HepG2 (cell line): ENCODE measurements at regions not wholly inside any gene's neighbourhood (a gene's known extent, or its start where the extent isn't known, plus 50 kb on each side); places are given as distances from the start of the nearest gene placed in this dataset.

Source experiments
- ATAC-seq: fragments of 200-7000 bp; cut with Tn5 transposase; 3 replicates; pipeline ENCODE4 v1.9.1; 2020; ENCODE audit warnings: mild to moderate bottlenecking, moderate library complexity
- BruUV-seq: library from RNA; stranded (reverse); fragments of 400-500 nt; replicated peaks from 2 replicates; lab custom pipeline; 2021; lab: Mats Ljungman, UMichigan
- CTCF ChIA-PET: fragments of 300-600 bp; formaldehyde crosslinking; extraction: SDS; loops from one replicate; lab custom pipeline; 2021; ENCODE audit warnings: low total read pairs, inconsistent platforms, low intra/inter-chr PET ratio; lab: Yijun Ruan, JAX
- POLR2A ChIA-PET: fragments of 350-600 bp; sonication (Branson Sonifier 250); formaldehyde crosslinking; loops from one replicate; lab custom pipeline; 2020; ENCODE audit warnings: antibody characterized with exemption, inconsistent platforms; lab: Yijun Ruan, JAX
- DNase-seq: peaks from one replicate; pipeline ENCODE4 v3.0.0-alpha.2; 2015; ENCODE audit warnings: low spot score
- FAIRE-seq: peaks from 3 replicates; lab custom pipeline; 2011; peaks lifted over from hg19 to GRCh38; lab: Jason Lieb, UNC
- H2AFZ ChIP-seq: one replicate; pipeline ENCODE4 v1.6.1; 2011; ENCODE audit warnings: low read length, inconsistent platforms
- H3K27ac ChIP-seq: fragments of 300-600 bp; 3 replicates; pipeline ENCODE4 v1.8.0; 2011; ENCODE audit warnings: mixed run types, mild to moderate bottlenecking, mixed read lengths, low read length, inconsistent platforms; ENCODE audit not compliant: insufficient read depth; ENCODE audit errors: extremely low read length
- H3K27me3 ChIP-seq, 2 experiments: fragments of 200-600 bp in 1 of 2; 2 replicates in 1 of 2; 3 replicates in 1 of 2; pipeline versions ENCODE4 v1.6.0 to v1.8.0; 2011; ENCODE audit warnings: low read length in 2 of 2, mild to moderate bottlenecking in 2 of 2, moderate library complexity in 2 of 2, inconsistent platforms in 1 of 2; ENCODE audit not compliant: insufficient read depth in 2 of 2, control insufficient read depth in 1 of 2
- H3K36me3 ChIP-seq, 2 experiments: fragments of 200-600 bp in 1 of 2; replicated peaks in 1 of 2; 2 replicates in 1 of 2; 3 replicates in 1 of 2; pipeline versions ENCODE4 v1.5.1 to v1.8.0; 2011; ENCODE audit warnings: low read length in 2 of 2, inconsistent platforms in 1 of 2; ENCODE audit not compliant: insufficient read depth in 2 of 2, control insufficient read depth in 1 of 2
- H3K4me1 ChIP-seq: 2 replicates; pipeline ENCODE4 v1.5.1; 2012; ENCODE audit warnings: low read length, inconsistent platforms; ENCODE audit not compliant: insufficient read depth
- H3K4me2 ChIP-seq: 2 replicates; pipeline ENCODE4 v1.6.0; 2011; ENCODE audit warnings: low read depth, low read length, inconsistent platforms
- H3K4me3 ChIP-seq, 3 experiments: fragments of 200-600 bp in 1 of 3; sonication (generic), shearing (Covaris generic) in 1 of 3; replicated peaks in 1 of 3; 2 replicates each; pipeline ENCODE4 v1.5.1; 2011 to 2016; ENCODE audit warnings: low read length in 3 of 3, inconsistent platforms in 2 of 3, low read depth in 2 of 3, mild to moderate bottlenecking in 2 of 3, control low read depth in 1 of 3, mixed read lengths in 1 of 3; ENCODE audit not compliant: insufficient read depth in 1 of 3
- H3K79me2 ChIP-seq: one replicate; pipeline ENCODE4 v1.6.1; 2011; ENCODE audit warnings: low read length, inconsistent platforms; ENCODE audit not compliant: insufficient read depth
- H3K9ac ChIP-seq: 2 replicates; pipeline ENCODE4 v1.6.0; 2011; ENCODE audit warnings: mild to moderate bottlenecking, low read depth, low read length, inconsistent platforms; ENCODE audit not compliant: insufficient read depth
- H3K9me3 ChIP-seq: 2 replicates; pipeline ENCODE4 v1.5.1; 2012; ENCODE audit warnings: mild to moderate bottlenecking, low read length
- H4K20me1 ChIP-seq: 2 replicates; pipeline ENCODE4 v1.6.0; 2011; ENCODE audit warnings: inconsistent platforms, mild to moderate bottlenecking, low read length, moderate library complexity; ENCODE audit not compliant: insufficient read depth
- CHCHD3 ChIP-seq: sonication (generic); formaldehyde crosslinking; IDR thresholded peaks from 2 replicates; pipeline ENCODE4 v1.8.0; 2022; ENCODE audit warnings: mild to moderate bottlenecking, missing genetic modification reagents, moderate library complexity
- DMTF1 ChIP-seq: sonication (generic); formaldehyde crosslinking; IDR thresholded peaks from 2 replicates; pipeline ENCODE4 v1.4.0; 2020; ENCODE audit warnings: mild to moderate bottlenecking, missing genetic modification reagents
- NFE2 ChIP-seq: sonication (generic); formaldehyde crosslinking; IDR thresholded peaks from 2 replicates; pipeline ENCODE4 v1.4.0; 2020; ENCODE audit warnings: missing genetic modification reagents
- NFYC ChIP-seq: IDR thresholded peaks from 2 replicates; pipeline ENCODE4 v1.6.1; 2016; ENCODE audit warnings: missing genetic modification reagents, missing compliant biosample characterization
- YEATS4 ChIP-seq: sonication (generic); formaldehyde crosslinking; IDR thresholded peaks from 2 replicates; pipeline ENCODE4 v1.4.0; 2020; ENCODE audit warnings: missing genetic modification reagents, borderline replicate concordance
- ZNF12 ChIP-seq: sonication (generic); formaldehyde crosslinking; IDR thresholded peaks from 2 replicates; pipeline ENCODE4 v1.5.0; 2020; ENCODE audit warnings: missing genetic modification reagents
- ZNF138 ChIP-seq: sonication (generic); formaldehyde crosslinking; IDR thresholded peaks from 2 replicates; pipeline ENCODE4 v1.5.0; 2020; ENCODE audit warnings: mild to moderate bottlenecking, low read depth, missing genetic modification reagents
- ZNF143 ChIP-seq: sonication (generic); formaldehyde crosslinking; IDR thresholded peaks from 2 replicates; pipeline ENCODE4 v1.4.0; 2020; ENCODE audit warnings: missing genetic modification reagents
- ZNF605 ChIP-seq: sonication (generic); formaldehyde crosslinking; IDR thresholded peaks from 2 replicates; pipeline ENCODE4 v1.8.0; 2022; ENCODE audit warnings: mild to moderate bottlenecking, missing genetic modification reagents
- ZNF883 ChIP-seq: sonication (generic); formaldehyde crosslinking; IDR thresholded peaks from 2 replicates; pipeline ENCODE4 v1.5.1; 2020; ENCODE audit warnings: mild to moderate bottlenecking, missing genetic modification reagents; ENCODE audit errors: not compliant biosample characterization
- in situ Hi-C: cut with HindIII; loops from 2 replicates; pipeline ENCODE4 v1.10.0; 2017; ENCODE audit warnings: low pct_unique_long_range_greater_than_20kb; ENCODE audit not compliant: extremely low pct_ligation_motif_present
- intact Hi-C: fragments of 100-400 bp; cut with micrococcal nuclease; formaldehyde crosslinking; loops from one replicate; pipeline ENCODE4 v1.10.0; 2022; ENCODE audit not compliant: unreplicated experiment
- TF ChIP-seq, protein P1 (sequence below): sonication (generic); formaldehyde crosslinking; IDR thresholded peaks from 2 replicates; pipeline ENCODE4 v1.4.0; 2020; ENCODE audit warnings: missing genetic modification reagents
- TF ChIP-seq, protein P2 (sequence below): sonication (generic); formaldehyde crosslinking; IDR thresholded peaks from 2 replicates; pipeline ENCODE4 v1.9.0; 2021; ENCODE audit warnings: missing genetic modification reagents, mild to moderate bottlenecking, borderline replicate concordance
- TF ChIP-seq, protein P3 (sequence below), 2 experiments: fragments of 450-650 bp in 1 of 2; sonication (generic) in 1 of 2; formaldehyde crosslinking; IDR thresholded peaks; 2 replicates each; pipeline versions ENCODE4 v1.5.0 to v1.8.0; 2020 to 2022; ENCODE audit warnings: mild to moderate bottlenecking in 1 of 2, missing genetic modification reagents in 1 of 2
- TF ChIP-seq, protein P4 (sequence below): sonication (generic); formaldehyde crosslinking; IDR thresholded peaks from 2 replicates; pipeline ENCODE4 v1.4.0; 2020; ENCODE audit warnings: missing genetic modification reagents, borderline replicate concordance

DNA sequence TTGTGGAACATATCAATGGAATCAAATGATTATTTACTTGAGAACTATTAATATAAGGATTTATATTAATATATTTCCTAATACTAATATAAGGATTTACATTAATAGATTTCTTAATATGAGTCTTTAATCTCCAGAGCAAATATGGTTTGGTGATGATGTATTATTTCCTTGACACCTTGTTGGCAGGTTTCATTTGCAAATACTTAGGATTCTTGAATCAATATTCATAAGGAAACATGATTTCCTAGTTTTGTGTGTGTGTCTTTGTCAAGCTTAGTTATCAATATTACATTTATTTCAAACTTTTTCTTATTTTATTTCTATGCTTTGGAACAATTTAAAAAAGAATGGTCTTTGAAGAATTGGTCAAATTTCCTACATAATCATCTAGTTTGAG is 138.5 kb downstream of the RAB38 start:
- H3K36me3 ChIP-seq = no peaks in the 10 kb centered on the region
- H2AFZ ChIP-seq = no peak overlapping the region
- no peaks in the 10 kb centered on the region for H3K79me2 ChIP-seq
- intact Hi-C loops (no loop called here), in situ Hi-C loops (no loop called here)
- no peaks in the 10 kb centered on the region for H4K20me1 ChIP-seq
- TF ChIP-seq ZNF143 (CRISPR knock-in tag) (no peak), YEATS4 (no peak), ZNF883 (CRISPR knock-in tag) (no peak), ZNF138 (CRISPR knock-in tag) (no peak), ZNF12 (CRISPR knock-in tag) (no peak), ZNF605 (CRISPR knock-in tag) (no peak), NFE2 (CRISPR knock-in tag) (no peak), CHCHD3 (CRISPR knock-in tag) (no peak), NFYC (no peak), DMTF1 (CRISPR knock-in tag) (no peak)
- TF ChIP-seq, protein P1, sequence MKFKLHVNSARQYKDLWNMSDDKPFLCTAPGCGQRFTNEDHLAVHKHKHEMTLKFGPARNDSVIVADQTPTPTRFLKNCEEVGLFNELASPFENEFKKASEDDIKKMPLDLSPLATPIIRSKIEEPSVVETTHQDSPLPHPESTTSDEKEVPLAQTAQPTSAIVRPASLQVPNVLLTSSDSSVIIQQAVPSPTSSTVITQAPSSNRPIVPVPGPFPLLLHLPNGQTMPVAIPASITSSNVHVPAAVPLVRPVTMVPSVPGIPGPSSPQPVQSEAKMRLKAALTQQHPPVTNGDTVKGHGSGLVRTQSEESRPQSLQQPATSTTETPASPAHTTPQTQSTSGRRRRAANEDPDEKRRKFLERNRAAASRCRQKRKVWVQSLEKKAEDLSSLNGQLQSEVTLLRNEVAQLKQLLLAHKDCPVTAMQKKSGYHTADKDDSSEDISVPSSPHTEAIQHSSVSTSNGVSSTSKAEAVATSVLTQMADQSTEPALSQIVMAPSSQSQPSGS (CRISPR knock-in tag) = no peak
- TF ChIP-seq, protein P2, sequence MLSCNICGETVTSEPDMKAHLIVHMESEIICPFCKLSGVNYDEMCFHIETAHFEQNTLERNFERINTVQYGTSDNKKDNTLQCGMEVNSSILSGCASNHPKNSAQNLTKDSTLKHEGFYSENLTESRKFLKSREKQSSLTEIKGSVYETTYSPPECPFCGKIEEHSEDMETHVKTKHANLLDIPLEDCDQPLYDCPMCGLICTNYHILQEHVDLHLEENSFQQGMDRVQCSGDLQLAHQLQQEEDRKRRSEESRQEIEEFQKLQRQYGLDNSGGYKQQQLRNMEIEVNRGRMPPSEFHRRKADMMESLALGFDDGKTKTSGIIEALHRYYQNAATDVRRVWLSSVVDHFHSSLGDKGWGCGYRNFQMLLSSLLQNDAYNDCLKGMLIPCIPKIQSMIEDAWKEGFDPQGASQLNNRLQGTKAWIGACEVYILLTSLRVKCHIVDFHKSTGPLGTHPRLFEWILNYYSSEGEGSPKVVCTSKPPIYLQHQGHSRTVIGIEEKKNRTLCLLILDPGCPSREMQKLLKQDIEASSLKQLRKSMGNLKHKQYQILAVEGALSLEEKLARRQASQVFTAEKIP (CRISPR knock-in tag) = no peak
- TF ChIP-seq, protein P3, sequence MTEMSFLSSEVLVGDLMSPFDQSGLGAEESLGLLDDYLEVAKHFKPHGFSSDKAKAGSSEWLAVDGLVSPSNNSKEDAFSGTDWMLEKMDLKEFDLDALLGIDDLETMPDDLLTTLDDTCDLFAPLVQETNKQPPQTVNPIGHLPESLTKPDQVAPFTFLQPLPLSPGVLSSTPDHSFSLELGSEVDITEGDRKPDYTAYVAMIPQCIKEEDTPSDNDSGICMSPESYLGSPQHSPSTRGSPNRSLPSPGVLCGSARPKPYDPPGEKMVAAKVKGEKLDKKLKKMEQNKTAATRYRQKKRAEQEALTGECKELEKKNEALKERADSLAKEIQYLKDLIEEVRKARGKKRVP (CRISPR knock-in tag; IDR thresholded peaks at IDR 0.05) = no peak
- TF ChIP-seq, protein P4, sequence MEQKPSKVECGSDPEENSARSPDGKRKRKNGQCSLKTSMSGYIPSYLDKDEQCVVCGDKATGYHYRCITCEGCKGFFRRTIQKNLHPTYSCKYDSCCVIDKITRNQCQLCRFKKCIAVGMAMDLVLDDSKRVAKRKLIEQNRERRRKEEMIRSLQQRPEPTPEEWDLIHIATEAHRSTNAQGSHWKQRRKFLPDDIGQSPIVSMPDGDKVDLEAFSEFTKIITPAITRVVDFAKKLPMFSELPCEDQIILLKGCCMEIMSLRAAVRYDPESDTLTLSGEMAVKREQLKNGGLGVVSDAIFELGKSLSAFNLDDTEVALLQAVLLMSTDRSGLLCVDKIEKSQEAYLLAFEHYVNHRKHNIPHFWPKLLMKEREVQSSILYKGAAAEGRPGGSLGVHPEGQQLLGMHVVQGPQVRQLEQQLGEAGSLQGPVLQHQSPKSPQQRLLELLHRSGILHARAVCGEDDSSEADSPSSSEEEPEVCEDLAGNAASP = no peak
- BruUV-seq = no TSS peak
- no peak for FAIRE-seq
- no peaks in the 10 kb centered on the region for H3K27me3 ChIP-seq
- POLR2A ChIA-PET = no interaction called here
- no peaks in the 10 kb centered on the region for H3K9me3 ChIP-seq
- ATAC-seq = no peak
- DNase-seq = no peak
- H3K4me1 ChIP-seq = no peaks in the 10 kb centered on the region
- no peak overlapping the region for H3K4me2 ChIP-seq
- CTCF ChIA-PET = no interaction called here
- no peak overlapping the region for H3K9ac ChIP-seq
- no peak overlapping the region for H3K4me3 ChIP-seq
- H3K27ac ChIP-seq = no peak overlapping the region
